ENCODE measurements at regions not wholly inside any gene's neighbourhood (a gene's known extent, or its start where the extent isn't known, plus 50 kb on each side); places are given as distances from the start of the nearest gene placed in this dataset.

GRCh38 chr1:213423041-213423440 lies 372.0 kb downstream of the RPS6KC1 start:
- H3K36me3 ChIP-seq: no peaks in the 10 kb centered on the region
- no peak overlapping the region for H3K4me3 ChIP-seq
- no peaks in the 10 kb centered on the region for H3K4me1 ChIP-seq
- TF ChIP-seq CTCF (IDR thresholded peaks at IDR 0.05 in 8 of 11, conservative IDR thresholded peaks at IDR 0.05 in 3 of 11) (no peak), POLR2AphosphoS5 (IDR thresholded peaks at IDR 0.05) (no peak), POLR2A (IDR thresholded peaks at IDR 0.05) (no peak)
- H3K27me3 ChIP-seq (replicated peaks in 1 of 7): peaks cover 0 to 6% (median 0%) of the 10 kb centered on the region in 7 donors
- 72 to 81% (median 78%) methylated on average over 4 of the region's 4 CpGs for WGBS, 5 donors
- no peaks in the 10 kb centered on the region for H3K9me3 ChIP-seq
- intact Hi-C loops (cut with DNase I; ENCODE audit: low total_unique reads): no loop called here
- DNase-seq: no peak
- H3K27ac ChIP-seq: no peak overlapping the region

- H3K36me3 ChIP-seq: no peaks in the 10 kb centered on the region
- TF ChIP-seq POLR2A (IDR thresholded peaks at IDR 0.05): no peak
- no peak for TF ChIP-seq POLR2AphosphoS5 (IDR thresholded peaks at IDR 0.05)
- no peak for TF ChIP-seq CTCF (IDR thresholded peaks at IDR 0.05 in 8 of 11, conservative IDR thresholded peaks at IDR 0.05 in 3 of 11)
- intact Hi-C loops (cut with DNase I; ENCODE audit: low total_unique reads): no loop called here
- H3K27ac ChIP-seq: no peak overlapping the region
- H3K27me3 ChIP-seq (replicated peaks in 1 of 7): no peaks in the 10 kb centered on the region
- no peaks in the 10 kb centered on the region for H3K9me3 ChIP-seq
- no peak overlapping the region for H3K4me3 ChIP-seq
- H3K4me1 ChIP-seq: no peaks in the 10 kb centered on the region
- no peak for DNase-seq
- WGBS, 5 donors: 73 to 83% (median 78%) methylated on average over 12 of the region's 12 CpGs
These were observed 372.6 kb downstream of the RPS6KC1 start for GRCh38 chr1:213423605-213424004.

GRCh38 chr1:213425376-213426030 lies 374.5 kb downstream of the RPS6KC1 start:
- 88 to 94% (median 90%) methylated on average over 20 of the region's 20 CpGs for WGBS, 5 donors
- no peaks in the 10 kb centered on the region for H3K4me1 ChIP-seq
- TF ChIP-seq POLR2A (IDR thresholded peaks at IDR 0.05) (no peak), POLR2AphosphoS5 (IDR thresholded peaks at IDR 0.05) (no peak), CTCF (IDR thresholded peaks at IDR 0.05 in 8 of 11, conservative IDR thresholded peaks at IDR 0.05 in 3 of 11) (no peak)
- H3K27me3 ChIP-seq (replicated peaks in 1 of 7): no peaks in the 10 kb centered on the region
- no peak overlapping the region for H3K27ac ChIP-seq
- DNase-seq: no peak
- no peaks in the 10 kb centered on the region for H3K9me3 ChIP-seq
- no peaks in the 10 kb centered on the region for H3K36me3 ChIP-seq
- intact Hi-C loops (cut with DNase I; ENCODE audit: low total_unique reads): no loop called here
- H3K4me3 ChIP-seq: no peak overlapping the region

- no peaks in the 10 kb centered on the region for H3K27me3 ChIP-seq (replicated peaks in 1 of 7)
- H3K4me3 ChIP-seq: no peak overlapping the region
- H3K27ac ChIP-seq: no peak overlapping the region
- TF ChIP-seq CTCF (IDR thresholded peaks at IDR 0.05 in 8 of 11, conservative IDR thresholded peaks at IDR 0.05 in 3 of 11) (no peak), POLR2A (IDR thresholded peaks at IDR 0.05) (no peak)
- H3K9me3 ChIP-seq: no peaks in the 10 kb centered on the region
- intact Hi-C loops (cut with DNase I; ENCODE audit: low total_unique reads): no loop called here
- H3K4me1 ChIP-seq: no peaks in the 10 kb centered on the region
- WGBS, 5 donors: 45 to 76% (median 72%) methylated on average over 1 of the region's 1 CpG
- no peaks in the 10 kb centered on the region for H3K36me3 ChIP-seq
- no peak for DNase-seq
These were observed 378.6 kb downstream of the RPS6KC1 start for GRCh38 chr1:213429642-213430041.
